Astrocyte (in vitro differentiated cells and primary cell): ENCODE measurements at regions not wholly inside any gene's neighbourhood (a gene's known extent, or its start where the extent isn't known, plus 50 kb on each side); places are given as distances from the start of the nearest gene placed in this dataset.

Experiments used
- CTCF ChIP-seq: IDR thresholded peaks from 2 replicates; pipeline ENCODE4 v1.5.1; 2011; ENCODE audit warnings: low read depth, mild to moderate bottlenecking, inconsistent platforms, low read length, moderate library complexity; ENCODE audit not compliant: insufficient read depth
- EZH2 ChIP-seq: IDR thresholded peaks from 2 replicates; pipeline ENCODE4 v1.6.1; 2012; ENCODE audit warnings: mild to moderate bottlenecking, low read length, inconsistent platforms; ENCODE audit not compliant: insufficient read depth

DNA sequence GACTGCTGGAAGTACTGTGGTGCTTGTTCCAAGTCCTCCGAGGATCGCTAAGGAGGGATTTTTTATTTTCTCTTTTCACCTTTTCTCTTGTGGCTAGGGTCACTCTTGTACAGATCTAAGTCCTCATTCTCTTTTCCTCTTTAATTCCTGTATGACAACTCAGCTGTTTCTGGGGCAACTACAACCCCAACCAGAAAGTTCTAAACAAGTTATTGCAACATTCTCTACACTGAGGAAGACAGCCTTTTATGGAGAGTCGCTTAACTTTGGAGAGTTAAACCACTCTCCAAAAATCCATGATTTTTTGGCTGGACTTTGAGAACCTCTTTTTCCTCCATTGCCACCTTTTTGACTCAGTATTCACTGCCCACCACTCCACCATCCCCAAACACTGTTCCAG lies 74.0 kb upstream of the SESTD1 start:
- TF ChIP-seq CTCF: no peak
- no peak for TF ChIP-seq EZH2
